HuH-7.5 (cell line): ENCODE measurements at regions not wholly inside any gene's neighbourhood (a gene's known extent, or its start where the extent isn't known, plus 50 kb on each side); places are given as distances from the start of the nearest gene placed in this dataset.

Experiments
- DNase-seq: peaks from one replicate; pipeline ENCODE4 v3.0.0; 2011; ENCODE audit warnings: low spot score

DNA sequence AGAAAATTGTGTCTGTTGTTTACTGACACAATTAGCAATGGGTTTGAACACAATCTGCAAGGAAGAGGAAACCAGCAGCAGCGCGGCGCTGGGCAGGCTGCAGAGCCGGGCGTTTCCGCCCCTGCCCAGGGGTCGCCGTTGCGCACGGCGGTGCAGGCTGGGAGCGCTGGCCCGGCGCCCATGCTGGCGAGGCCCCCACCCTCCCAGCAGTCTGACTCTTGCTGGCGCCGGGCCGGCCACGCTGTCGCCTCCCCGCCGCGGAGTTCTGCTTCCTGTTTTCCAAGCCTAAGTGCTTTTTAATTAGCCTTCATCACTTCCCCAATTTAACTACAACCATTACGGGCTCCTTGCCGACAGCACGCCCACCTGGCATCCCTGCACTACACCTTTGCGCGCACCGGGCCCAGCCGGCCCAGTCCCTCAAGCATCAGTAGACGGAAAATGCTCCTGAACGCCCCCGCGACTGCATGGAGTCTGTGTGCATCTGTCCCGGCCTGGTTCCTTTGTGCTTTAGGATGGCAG lies 212.1 kb downstream of the GXYLT1 start:
- DNase-seq, result peak; percentile 42

DNA sequence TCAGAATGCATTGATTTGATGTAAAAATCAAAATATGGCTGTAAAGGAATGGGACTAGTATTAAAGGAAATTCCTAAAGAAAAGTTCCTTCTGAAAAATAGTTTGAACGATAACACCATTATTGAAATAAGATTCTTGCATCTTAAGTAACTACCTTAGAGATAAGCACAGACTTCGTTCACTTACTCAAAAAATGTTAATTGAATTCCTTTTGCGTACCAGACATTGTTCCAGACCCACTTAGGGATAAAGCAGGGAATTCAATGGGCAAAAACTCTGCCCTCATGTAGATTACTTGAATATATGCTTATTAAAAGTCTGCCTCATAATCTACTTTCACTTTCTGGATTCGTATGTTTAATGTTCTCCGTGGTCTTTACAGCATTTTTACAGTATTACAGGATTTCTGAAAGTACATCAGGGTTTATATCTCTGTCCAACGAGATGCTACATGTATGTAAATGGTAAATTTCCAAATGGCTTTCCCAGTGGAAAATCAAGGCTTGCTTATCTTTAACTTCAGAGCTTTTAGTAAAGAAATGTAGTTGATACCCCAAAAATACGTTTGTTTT lies 213.7 kb downstream of the GXYLT1 start:
- no peak for DNase-seq

GRCh38 chr12:41924111-41924510 lies 220.6 kb downstream of the GXYLT1 start:
- no peak for DNase-seq

- no peak for DNase-seq
Observed at GRCh38 chr12:41923351-41923750, 221.3 kb downstream of the GXYLT1 start.

DNA sequence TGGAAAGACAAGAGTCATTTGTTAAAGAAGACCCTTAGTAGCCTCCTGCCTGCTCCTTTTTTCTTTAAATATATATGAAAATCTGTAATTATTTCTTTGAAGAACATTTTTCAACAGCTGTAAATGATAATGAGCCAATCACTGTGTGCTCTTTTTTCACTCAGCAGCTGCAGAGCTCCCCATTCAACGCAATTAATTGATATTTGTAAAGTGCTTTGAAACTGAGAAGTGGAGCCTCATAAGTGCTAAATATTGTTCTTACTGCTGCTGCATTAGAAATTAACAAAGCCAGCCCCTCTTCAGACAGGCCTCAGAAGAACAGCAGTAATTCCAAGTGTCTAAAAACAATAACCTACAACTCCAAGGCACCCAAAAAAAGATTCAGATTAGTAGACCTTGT lies 224.3 kb downstream of the GXYLT1 start:
- no peak for DNase-seq

GRCh38 chr12:41919526-41920261 lies 225.0 kb downstream of the GXYLT1 start:
- DNase-seq, result no peak

DNA sequence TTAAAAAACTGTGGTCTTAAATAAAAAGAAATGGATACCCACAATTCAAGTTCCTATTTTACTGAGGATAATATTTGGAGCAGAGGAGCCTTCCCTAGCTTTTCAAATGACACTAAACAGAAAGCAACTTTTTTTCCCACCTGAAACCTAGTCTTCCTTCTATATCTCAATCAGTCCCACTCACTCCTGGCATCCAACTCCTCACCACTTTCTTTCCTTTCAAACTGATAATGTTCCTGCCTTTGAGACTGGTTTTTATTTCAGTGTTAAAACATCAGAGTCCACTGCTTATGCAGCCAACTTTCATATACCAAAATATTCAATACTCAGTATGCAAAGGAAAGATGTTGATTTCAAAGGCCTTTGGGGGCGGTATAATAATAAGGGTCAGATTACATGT lies 225.6 kb downstream of the GXYLT1 start:
- no peak for DNase-seq

- DNase-seq, result no peak
Observed at GRCh38 chr12:41917938-41918341, 226.7 kb downstream of the GXYLT1 start.

DNA sequence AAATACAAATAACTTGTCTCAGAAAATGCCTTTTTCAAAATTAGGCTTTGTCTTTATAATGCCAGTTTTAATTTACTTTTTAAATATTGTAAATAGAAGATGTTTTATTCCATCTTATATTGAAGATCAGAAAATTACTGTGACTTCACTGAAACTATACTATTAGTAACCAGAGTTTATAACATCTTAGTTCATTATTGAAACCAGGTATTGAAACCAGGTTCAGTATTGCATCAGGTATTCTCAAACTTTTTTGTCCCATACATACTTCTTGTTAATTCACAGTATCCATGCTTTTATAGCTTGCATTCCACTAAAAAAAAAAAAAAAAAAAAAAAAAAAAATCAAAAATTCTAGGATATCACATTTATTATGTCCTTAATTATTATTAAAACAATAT lies 227.5 kb downstream of the GXYLT1 start:
- no peak for DNase-seq

- DNase-seq, result no peak
Observed at GRCh38 chr12:41910578-41911320, 233.9 kb downstream of the GXYLT1 start.

- no peak for DNase-seq
Observed at GRCh38 chr12:41908206-41908605, 236.5 kb downstream of the GXYLT1 start.

GRCh38 chr12:41907550-41907949 lies 237.1 kb downstream of the GXYLT1 start:
- DNase-seq, result no peak

DNA sequence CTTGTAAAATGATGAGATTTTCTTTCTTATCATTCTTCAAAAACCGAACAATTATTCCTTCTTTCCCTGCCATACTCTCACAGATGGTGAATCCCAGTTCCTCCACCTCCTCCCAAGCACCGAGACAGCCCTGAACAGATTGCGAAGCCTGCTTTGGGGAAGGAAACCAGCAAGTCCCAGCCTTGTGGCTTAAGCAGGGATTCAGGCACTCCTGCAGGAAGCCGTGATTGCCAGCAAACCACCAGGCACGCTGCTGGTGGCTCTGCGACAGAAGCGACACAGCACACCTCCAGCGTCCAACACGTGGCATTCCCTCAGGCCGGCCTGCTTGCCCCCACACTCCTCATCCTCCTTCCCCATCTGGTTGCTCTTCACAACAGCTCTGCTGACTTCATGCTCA lies 237.7 kb downstream of the GXYLT1 start:
- no peak for DNase-seq

DNA sequence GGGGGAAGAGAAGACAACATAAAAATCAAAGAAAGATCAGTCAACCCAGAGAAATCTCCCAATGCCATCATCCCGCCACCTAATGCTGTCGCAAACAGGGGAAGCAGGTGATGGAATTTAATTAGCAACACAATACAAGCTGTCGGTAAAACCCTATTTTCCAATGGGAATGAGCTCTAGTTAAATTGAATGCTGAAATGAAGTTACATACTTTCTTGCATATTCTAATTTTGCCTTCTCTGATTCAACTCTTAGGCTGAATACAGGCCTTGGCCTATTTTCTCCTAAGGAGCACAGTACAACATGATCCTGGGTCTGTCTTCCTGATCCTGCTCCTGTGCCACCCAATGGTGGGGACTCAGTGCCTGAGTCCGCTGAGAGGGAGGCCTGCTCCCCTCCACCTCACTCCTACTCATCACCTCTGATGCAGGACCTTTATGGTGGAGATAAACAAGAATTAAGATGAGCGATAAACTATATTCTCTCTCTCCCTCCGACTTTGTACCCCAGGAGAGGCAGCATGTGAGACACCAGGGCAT lies 238.8 kb downstream of the GXYLT1 start:
- no peak for DNase-seq

- no peak for DNase-seq
Observed at GRCh38 chr12:41905073-41905758, 239.5 kb downstream of the GXYLT1 start.

- no peak for DNase-seq
Observed at GRCh38 chr12:41904041-41904440, 240.6 kb downstream of the GXYLT1 start.

- DNase-seq, result no peak
Observed at GRCh38 chr12:41903014-41903708, 241.5 kb downstream of the GXYLT1 start.

DNA sequence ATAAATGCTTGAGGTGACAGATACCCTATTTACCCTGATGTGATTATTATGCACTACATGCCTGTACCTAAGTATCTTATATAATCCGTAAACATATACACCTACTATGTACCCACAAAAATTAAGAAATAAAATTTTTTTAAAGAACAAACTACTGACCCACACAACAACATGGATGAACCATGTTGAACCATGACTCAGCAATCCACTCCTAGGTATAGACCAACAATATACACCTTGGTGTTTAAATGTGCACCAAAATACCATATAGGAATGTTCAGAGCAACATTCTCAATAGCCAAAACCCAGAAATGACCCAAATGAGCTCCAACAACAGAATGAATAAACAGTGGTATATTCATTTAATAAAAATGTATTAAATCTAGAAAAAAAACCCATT lies 245.1 kb downstream of the GXYLT1 start:
- no peak for DNase-seq

GRCh38 chr12:41897593-41897992 lies 247.1 kb downstream of the GXYLT1 start:
- DNase-seq, result no peak

DNA sequence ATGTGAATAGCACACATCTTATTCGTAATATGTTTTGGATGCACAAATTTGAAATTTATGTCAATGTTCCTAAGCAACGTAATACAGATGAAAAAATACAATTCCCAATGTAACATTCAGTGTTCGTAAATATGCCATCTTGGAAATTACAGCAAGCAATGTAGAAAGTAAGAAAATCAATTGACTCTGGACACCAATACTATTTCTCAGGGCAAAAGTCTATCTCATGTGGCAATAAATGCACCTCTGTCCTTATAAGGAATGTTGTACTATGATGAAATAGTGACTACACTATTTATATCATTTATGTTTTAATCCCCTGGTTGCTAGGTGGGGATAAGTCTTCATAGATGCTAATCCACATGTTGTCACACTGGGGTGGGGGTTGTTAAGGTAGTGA lies 251.2 kb downstream of the GXYLT1 start:
- no peak for DNase-seq

DNA sequence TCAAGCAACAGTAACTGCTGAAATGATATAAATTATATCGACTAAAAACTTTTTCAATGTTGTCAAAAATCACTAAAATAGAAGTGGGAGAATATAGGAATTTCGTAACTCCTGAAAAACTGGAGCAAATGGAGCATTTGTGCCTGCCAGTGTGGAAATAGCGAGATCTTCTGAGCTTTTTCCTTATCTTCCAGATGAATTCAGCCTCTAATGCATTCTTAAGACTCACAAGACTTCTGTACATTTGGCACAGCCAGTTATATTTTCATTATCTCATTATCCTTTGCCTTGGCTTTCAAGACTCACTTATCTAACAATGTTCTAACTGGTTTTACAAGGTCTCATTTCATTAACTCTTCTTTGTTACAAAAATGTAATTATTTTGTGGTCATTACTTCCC lies 252.4 kb downstream of the GXYLT1 start:
- DNase-seq, result no peak

- no peak for DNase-seq
Observed at GRCh38 chr12:41891226-41891625, 253.4 kb downstream of the GXYLT1 start.
